GM13977 (cell line): ENCODE measurements at regions not wholly inside any gene's neighbourhood (a gene's known extent, or its start where the extent isn't known, plus 50 kb on each side); places are given as distances from the start of the nearest gene placed in this dataset.
"Not testable (repeated sequence)": the region's sequence is repeated elsewhere in the genome, so short reads cannot be mapped to it uniquely, and the experiment has no call there.

Source experiments
- DNase-seq: peaks from one replicate; pipeline ENCODE4 v3.0.0; 2012; ENCODE audit warnings: low spot score
- in situ Hi-C: fragments of 300-500 bp; cut with MboI; formaldehyde crosslinking; loops from one replicate; pipeline ENCODE4 v1.12.0; 2022; ENCODE audit warnings: low sequenced_read_pairs, low pct_unique_long_range_greater_than_20kb, mixed read lengths, inconsistent platforms; ENCODE audit not compliant: unreplicated experiment
- TF ChIP-seq, protein P1 (sequence below): IDR thresholded peaks from 2 replicates; pipeline ENCODE4 v1.5.1; 2012; ENCODE audit warnings: mild to moderate bottlenecking, control low read depth; ENCODE audit not compliant: insufficient read depth; ENCODE audit errors: extremely low read depth, missing control alignments

DNA sequence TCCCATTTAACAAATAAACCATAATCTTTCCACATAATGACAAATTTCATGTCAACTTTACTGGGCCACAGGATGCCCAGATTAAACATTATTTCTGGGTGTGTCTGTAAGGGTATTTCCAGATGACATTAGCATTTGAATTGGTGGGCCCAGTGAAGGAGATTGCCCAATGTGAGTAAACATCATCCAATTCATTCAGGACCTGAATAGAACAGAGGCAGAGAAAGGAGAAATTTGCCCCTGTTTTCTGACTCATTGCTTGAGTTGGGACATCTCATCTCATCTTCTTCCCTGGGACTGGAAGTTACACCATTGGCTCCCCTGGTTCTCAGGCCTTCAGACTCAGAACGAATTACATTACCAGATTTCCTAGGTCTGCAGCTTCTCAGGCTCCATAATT is 142.9 kb downstream of the TPBG start:
- in situ Hi-C loops, result no loop called here
- TF ChIP-seq, protein P1, sequence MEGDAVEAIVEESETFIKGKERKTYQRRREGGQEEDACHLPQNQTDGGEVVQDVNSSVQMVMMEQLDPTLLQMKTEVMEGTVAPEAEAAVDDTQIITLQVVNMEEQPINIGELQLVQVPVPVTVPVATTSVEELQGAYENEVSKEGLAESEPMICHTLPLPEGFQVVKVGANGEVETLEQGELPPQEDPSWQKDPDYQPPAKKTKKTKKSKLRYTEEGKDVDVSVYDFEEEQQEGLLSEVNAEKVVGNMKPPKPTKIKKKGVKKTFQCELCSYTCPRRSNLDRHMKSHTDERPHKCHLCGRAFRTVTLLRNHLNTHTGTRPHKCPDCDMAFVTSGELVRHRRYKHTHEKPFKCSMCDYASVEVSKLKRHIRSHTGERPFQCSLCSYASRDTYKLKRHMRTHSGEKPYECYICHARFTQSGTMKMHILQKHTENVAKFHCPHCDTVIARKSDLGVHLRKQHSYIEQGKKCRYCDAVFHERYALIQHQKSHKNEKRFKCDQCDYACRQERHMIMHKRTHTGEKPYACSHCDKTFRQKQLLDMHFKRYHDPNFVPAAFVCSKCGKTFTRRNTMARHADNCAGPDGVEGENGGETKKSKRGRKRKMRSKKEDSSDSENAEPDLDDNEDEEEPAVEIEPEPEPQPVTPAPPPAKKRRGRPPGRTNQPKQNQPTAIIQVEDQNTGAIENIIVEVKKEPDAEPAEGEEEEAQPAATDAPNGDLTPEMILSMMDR, result no peak
- no peak for DNase-seq

DNA sequence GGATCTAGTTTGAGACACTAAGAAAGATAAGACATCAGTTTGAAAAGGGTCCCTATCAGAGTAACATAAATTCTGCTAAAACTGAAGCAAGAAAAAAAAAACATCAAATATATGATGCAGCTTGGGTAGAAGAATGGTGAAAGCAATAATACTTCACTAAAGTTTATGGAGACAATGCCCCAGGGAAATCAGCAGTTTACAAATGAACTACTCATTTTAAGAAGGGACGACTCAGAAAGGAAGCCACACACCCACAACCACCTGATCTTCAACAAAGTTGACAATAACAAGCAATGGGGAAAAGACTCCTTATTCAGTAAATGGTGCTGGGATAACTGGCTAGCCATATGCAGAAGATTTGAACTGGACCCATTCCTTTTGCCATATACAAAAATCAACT is 143.5 kb downstream of the TPBG start:
- DNase-seq, result no peak
- in situ Hi-C loops, result no loop called here
- TF ChIP-seq, protein P1, result no peak

DNA sequence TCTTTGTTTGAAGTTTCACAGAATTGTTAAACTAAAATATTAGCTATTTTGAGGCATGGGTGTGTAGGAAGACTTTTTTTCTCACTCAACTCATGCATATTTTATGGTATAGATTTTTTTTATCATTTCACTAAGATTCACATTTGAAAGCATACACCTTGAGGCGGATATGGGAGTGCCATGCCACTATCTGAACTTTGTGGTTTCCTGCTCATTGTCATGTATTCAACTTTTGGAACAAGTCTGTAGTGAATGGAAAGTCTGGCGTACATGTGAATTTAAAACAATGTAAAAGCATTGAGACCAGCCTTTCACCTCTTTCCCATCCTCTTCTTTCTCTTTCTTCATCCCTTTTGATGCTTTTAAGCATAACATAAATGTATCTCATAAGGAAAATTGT is 147.9 kb downstream of the TPBG start:
- DNase-seq, result no peak
- TF ChIP-seq, protein P1, result no peak
- in situ Hi-C loops, result no loop called here

DNA sequence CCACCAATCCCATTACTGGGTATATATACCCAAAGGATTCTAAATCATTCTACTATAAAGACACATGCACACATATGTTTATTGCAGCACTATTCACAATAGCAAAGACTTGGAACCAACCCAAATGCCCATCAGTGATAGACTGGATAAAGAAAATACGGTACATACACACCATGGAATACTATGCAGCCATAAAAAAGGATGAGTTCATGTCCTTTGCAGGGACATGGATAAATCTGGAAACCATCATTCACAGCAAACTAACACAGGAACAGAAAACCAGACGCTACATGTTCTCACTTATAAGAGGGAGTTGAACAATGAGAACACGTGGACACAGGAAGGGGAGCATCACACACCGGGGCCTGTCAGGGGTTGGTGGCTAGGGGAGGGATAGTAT is 154.3 kb downstream of the TPBG start:
- in situ Hi-C loops, result not testable (repeated sequence)

DNA sequence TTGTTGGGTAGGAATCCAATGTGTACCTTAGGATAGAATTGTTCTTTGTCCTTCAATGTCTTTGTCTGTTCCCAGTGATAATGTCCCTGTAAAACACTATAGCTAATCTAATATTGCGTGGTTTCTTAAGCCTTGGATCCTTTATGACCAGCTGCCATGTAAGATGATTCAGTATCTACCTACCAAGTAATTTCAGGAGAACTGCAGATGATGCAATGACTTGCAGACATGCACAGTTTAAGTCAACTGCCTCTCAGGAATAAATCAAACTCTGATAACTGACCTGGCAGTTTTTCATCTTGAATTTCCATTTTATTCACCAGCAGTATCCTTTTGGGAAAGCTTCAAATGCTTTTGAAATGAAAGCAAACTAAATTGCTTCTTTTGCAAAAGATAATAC is 157.8 kb downstream of the TPBG start:
- TF ChIP-seq, protein P1, result no peak
- no peak for DNase-seq
- in situ Hi-C loops, result no loop called here

More for the DNA sequence above, 154.3 kb downstream of the TPBG start:
- DNase-seq, result not testable (repeated sequence)

DNA sequence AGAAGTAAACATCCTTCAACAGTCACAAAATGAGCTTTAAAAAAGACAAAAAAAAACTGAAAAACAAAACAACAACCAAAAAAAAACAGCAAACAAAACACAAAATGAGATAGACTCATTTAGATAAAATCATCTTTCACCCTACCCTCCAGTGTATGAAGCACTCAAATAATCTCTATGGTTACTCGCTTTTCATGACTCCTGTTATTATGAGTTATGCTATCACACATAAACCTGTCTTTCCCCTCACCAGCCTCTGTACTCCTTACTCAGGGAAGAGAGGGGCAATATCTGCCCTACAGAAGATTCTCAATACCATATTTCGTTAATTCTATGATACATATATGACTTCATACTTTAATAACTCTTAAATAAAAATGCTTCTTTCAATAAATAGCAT is 158.2 kb downstream of the TPBG start:
- TF ChIP-seq, protein P1, result no peak
- DNase-seq, result no peak
- in situ Hi-C loops, result no loop called here

DNA sequence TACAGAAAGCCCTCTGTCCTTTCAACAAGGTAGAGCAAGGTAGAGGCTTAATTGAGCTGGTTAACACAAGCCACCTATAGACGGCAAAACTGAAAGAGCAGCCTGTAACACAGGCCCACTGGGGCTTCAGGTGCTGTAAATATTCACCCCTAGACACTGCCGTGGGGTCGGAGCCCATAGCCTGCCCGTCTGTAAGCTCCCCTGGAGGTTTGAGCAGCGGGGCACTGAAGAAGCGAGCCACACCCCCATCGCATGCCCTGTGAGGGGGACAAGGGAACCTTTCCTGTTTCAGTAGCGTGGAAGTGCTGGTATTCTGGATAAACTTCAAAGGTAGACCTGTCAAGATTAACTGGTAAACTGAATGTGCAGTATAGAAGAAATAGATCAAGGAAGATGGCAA is 160.4 kb downstream of the TPBG start:
- in situ Hi-C loops, result no loop called here
- TF ChIP-seq, protein P1, result no peak
- DNase-seq, result no peak
